Lower leg skin (tissue), 4 donors: ENCODE measurements at regions not wholly inside any gene's neighbourhood (a gene's known extent, or its start where the extent isn't known, plus 50 kb on each side); places are given as distances from the start of the nearest gene placed in this dataset.

Experiments used
- DNase-seq, 2 donors: peaks; one replicate each; pipeline ENCODE4 v3.0.0-alpha.2; 2019; ENCODE audit warnings: low spot score in 2 of 2
- H3K4me3 ChIP-seq: fragments of 200-600 bp; sonication (generic); 2 replicates; pipeline ENCODE4 v1.5.1; 2017; ENCODE audit warnings: mild to moderate bottlenecking, low read depth; ENCODE audit not compliant: poor library complexity, severe bottlenecking
- POLR2A ChIP-seq, 2 donors: fragments of 450-650 bp; IDR thresholded peaks; one replicate each; pipeline ENCODE4 v1.6.1; 2016 to 2017; ENCODE audit warnings: antibody characterized with exemption in 2 of 2, mild to moderate bottlenecking in 1 of 2, moderate library complexity in 1 of 2
- WGBS, 2 donors: methylation state at CpG; one replicate each; pipeline ENCODE4 v1.1.5; 2018; 5-methylcytosine and 5-hydroxymethylcytosine counted together
- intact Hi-C: fragments of 100-400 bp; cut with DNase I; formaldehyde crosslinking; loops from one replicate; pipeline ENCODE4 v1.15.0; 2023; ENCODE audit warnings: low total_unique reads
- TF ChIP-seq, protein P1 (sequence below), 3 donors: fragments of 450-650 bp; IDR thresholded peaks; one replicate each; pipeline ENCODE4 v1.5.1; 2016; ENCODE audit warnings: antibody characterized with exemption in 3 of 3, mild to moderate bottlenecking in 3 of 3, moderate library complexity in 2 of 3

- TF ChIP-seq, protein P1, sequence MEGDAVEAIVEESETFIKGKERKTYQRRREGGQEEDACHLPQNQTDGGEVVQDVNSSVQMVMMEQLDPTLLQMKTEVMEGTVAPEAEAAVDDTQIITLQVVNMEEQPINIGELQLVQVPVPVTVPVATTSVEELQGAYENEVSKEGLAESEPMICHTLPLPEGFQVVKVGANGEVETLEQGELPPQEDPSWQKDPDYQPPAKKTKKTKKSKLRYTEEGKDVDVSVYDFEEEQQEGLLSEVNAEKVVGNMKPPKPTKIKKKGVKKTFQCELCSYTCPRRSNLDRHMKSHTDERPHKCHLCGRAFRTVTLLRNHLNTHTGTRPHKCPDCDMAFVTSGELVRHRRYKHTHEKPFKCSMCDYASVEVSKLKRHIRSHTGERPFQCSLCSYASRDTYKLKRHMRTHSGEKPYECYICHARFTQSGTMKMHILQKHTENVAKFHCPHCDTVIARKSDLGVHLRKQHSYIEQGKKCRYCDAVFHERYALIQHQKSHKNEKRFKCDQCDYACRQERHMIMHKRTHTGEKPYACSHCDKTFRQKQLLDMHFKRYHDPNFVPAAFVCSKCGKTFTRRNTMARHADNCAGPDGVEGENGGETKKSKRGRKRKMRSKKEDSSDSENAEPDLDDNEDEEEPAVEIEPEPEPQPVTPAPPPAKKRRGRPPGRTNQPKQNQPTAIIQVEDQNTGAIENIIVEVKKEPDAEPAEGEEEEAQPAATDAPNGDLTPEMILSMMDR (IDR thresholded peaks at IDR 0.05), result no peak
- no peak for TF ChIP-seq POLR2A (IDR thresholded peaks at IDR 0.05)
- intact Hi-C loops, result no loop called here
- WGBS, 2 donors, result 78 to 86% methylated on average over 6 of the region's 6 CpGs
- no peak overlapping the region for H3K4me3 ChIP-seq
- DNase-seq, result no peak
Measured at GRCh38 chr4:8790749-8791148, 80.9 kb downstream of the HMX1 start.

DNA sequence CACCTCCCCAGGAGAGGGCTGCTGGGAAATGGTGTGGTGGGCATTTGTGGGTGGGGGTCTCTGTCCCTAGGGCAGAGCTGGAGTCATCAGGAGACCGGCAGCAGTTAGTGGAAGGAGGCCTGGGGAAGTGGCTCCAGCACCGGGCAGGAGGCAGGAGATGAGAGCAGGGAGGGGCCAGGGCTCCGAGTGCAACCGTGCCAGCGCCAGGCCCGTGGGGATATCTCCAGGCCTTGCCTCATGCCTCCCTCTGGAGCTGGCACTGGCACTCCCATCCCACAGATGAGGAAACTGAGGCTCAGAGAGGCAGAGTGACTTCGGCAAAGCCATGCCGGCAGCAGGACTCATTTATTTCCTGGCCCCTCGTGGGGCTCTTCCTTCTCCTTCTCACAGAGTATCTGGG is 83.5 kb downstream of the HMX1 start:
- no peak overlapping the region for H3K4me3 ChIP-seq
- WGBS, 2 donors, result 74% methylated on average over 8 to 9 of the region's 9 CpGs
- DNase-seq, result no peak
- TF ChIP-seq, protein P1 (IDR thresholded peaks at IDR 0.05), result no peak
- no peak for TF ChIP-seq POLR2A (IDR thresholded peaks at IDR 0.05)
- intact Hi-C loops, result no loop called here

DNA sequence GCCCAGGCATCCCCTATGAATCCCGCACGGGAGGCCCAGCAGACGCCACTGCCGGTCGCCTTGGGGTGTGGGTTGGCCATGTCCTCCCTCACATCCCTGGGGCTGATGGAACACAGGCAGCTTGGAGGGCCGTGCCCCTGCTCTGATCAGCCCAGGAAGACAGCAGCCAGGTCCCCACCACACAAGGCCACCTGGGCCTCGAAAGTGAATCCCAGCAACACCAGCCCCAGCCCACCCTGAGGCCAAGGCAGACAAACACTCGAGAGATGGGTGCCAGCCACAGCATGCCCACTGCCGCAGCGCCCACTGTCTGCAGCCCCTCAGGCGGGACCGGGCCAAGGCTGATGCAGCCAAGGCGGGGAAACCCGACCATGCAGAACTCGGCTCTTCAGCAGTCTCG is 85.5 kb downstream of the HMX1 start:
- TF ChIP-seq, protein P1 (IDR thresholded peaks at IDR 0.05), result no peak
- no peak for TF ChIP-seq POLR2A (IDR thresholded peaks at IDR 0.05)

DNA sequence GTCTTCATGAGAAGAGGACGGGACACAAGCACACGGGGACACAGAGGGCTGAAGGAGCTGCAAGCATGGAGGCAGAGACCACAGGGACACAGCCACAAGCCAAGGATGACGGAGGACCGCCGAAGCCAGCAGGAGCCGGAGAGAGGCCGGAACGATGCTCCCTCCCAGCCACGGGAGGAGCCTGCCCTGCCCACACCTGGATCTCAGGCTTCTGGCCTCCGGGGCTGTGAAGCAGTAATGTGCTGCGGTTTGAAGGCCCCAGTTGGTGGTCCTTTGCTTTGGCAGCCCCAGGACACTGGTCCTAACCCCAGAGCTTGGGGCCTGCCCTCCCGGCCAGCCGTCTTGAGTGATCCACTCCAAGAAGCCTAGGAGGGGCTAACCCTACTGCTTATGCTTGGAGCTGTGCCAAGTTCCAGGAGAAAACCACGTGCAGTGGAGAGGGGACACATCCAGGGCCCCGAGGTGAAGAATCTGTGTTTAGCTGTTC is 85.9 kb downstream of the HMX1 start:
- WGBS, 2 donors, result 54 to 56% methylated on average over 13 to 15 of the region's 15 CpGs
- no peak overlapping the region for H3K4me3 ChIP-seq
- DNase-seq, result no peak
- no peak for TF ChIP-seq POLR2A (IDR thresholded peaks at IDR 0.05)
- TF ChIP-seq, protein P1 (IDR thresholded peaks at IDR 0.05), result no peak
- intact Hi-C loops, result no loop called here

More for the DNA sequence above, 85.5 kb downstream of the HMX1 start:
- 50 to 52% methylated on average over 10 to 16 of the region's 16 CpGs for WGBS, 2 donors
- H3K4me3 ChIP-seq, result no peak overlapping the region
- DNase-seq, result no peak
- intact Hi-C loops, result no loop called here

DNA sequence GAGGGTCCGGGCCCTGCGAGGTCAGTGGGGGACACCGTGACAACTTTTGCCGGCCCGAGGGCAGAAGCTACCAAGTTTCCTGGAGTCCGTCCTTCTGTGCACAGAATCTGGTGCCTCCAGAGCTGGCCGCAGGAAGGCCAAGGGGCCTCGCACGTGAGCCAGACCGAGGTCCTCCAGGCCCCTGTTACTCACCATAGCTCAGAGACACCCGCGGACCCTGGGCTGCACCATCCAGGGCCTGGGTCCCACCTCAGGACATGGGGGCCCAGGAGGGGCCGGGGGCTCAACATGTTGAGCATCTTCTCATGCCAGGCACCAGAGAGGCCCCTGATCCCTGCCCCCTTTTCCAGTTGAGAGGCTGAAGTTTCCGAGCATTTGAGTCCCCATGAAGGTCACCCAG is 87.9 kb downstream of the HMX1 start:
- 79 to 82% methylated on average over 14 of the region's 14 CpGs for WGBS, 2 donors
- TF ChIP-seq, protein P1 (IDR thresholded peaks at IDR 0.05), result no peak
- no peak for TF ChIP-seq POLR2A (IDR thresholded peaks at IDR 0.05)
- DNase-seq, result no peak

GRCh38 chr4:8782135-8782534 is 89.5 kb downstream of the HMX1 start:
- TF ChIP-seq, protein P1 (IDR thresholded peaks at IDR 0.05), result no peak
- no peak for TF ChIP-seq POLR2A (IDR thresholded peaks at IDR 0.05)
- 78 to 80% methylated on average over 12 of the region's 12 CpGs for WGBS, 2 donors

More for the DNA sequence above, 87.9 kb downstream of the HMX1 start:
- H3K4me3 ChIP-seq, result no peak overlapping the region
- intact Hi-C loops, result no loop called here

More at GRCh38 chr4:8782135-8782534, 89.5 kb downstream of the HMX1 start:
- intact Hi-C loops, result no loop called here
- no peak overlapping the region for H3K4me3 ChIP-seq
- no peak for DNase-seq
